ENCODE measurements at regions not wholly inside any gene's neighbourhood (a gene's known extent, or its start where the extent isn't known, plus 50 kb on each side); places are given as distances from the start of the nearest gene placed in this dataset.

DNA sequence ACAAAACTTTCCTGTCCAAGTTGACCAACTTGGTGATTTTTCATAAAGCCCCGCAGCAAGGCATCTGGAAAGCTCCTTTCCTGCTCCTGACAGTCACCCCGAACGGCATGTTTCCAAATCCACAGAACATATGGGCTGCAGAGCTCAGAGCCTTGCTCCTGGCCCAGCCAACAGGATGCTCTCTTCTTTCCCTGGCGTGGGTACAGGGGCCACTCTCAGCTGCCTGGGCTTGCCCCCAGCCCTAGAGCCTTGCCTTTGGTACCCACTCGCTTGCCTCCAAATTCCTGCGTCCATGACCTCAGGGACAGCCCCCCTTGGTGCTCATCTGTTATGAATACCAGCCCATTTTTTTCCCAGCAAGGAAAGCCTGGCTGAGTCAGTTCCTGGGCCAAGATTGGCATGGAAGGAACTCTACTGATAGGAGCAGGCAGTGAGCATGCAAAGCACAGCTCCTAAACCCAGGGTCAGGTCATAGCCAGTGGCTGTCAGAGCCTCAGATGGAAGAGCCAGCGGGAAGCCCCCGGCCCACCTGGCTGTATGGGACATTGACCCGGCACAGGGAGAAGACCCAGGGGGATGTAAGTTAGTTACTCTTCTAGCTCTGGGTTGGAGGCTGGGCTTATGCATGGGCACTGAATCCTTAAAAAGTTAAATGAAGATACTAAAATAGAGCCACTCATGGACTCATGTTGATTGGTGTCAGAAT lies 105.3 kb upstream of the RTL1 start:
- TF ChIP-seq POLR2A (IDR thresholded peaks at IDR 0.05) (no peak), CTCF (IDR thresholded peaks at IDR 0.05) (no peak)
